HEK293 (cell line): ENCODE measurements at regions not wholly inside any gene's neighbourhood (a gene's known extent, or its start where the extent isn't known, plus 50 kb on each side); places are given as distances from the start of the nearest gene placed in this dataset.

Experiments used
- ATF2 ChIP-seq: fragments of 450-650 bp; formaldehyde crosslinking; IDR thresholded peaks from 2 replicates; pipeline ENCODE4 v1.5.1; 2016; ENCODE audit warnings: missing biosample characterization, missing genetic modification characterization, low read depth
- PATZ1 ChIP-seq: fragments of 450-650 bp; formaldehyde crosslinking; IDR thresholded peaks from 2 replicates; pipeline ENCODE4 v1.5.1; 2016; ENCODE audit warnings: missing biosample characterization, missing genetic modification characterization
- PRDM4 ChIP-seq: fragments of 450-650 bp; formaldehyde crosslinking; IDR thresholded peaks from 2 replicates; pipeline ENCODE4 v1.5.1; 2017; ENCODE audit warnings: missing biosample characterization, missing genetic modification characterization
- SCRT1 ChIP-seq: fragments of 450-650 bp; formaldehyde crosslinking; IDR thresholded peaks from 2 replicates; pipeline ENCODE4 v1.5.1; 2016; ENCODE audit warnings: missing biosample characterization, missing genetic modification characterization, borderline replicate concordance
- SP2 ChIP-seq: fragments of 450-650 bp; formaldehyde crosslinking; IDR thresholded peaks from 2 replicates; pipeline ENCODE4 v1.5.1; 2016; ENCODE audit warnings: missing biosample characterization, missing genetic modification characterization
- SP7 ChIP-seq: fragments of 450-650 bp; formaldehyde crosslinking; IDR thresholded peaks from 2 replicates; pipeline ENCODE4 v1.5.1; 2016; ENCODE audit warnings: missing biosample characterization, missing genetic modification characterization
- TSHZ1 ChIP-seq: fragments of 450-650 bp; formaldehyde crosslinking; IDR thresholded peaks from 2 replicates; pipeline ENCODE4 v1.5.1; 2016; ENCODE audit warnings: missing biosample characterization, missing genetic modification characterization, borderline replicate concordance
- WT1 ChIP-seq: fragments of 450-650 bp; formaldehyde crosslinking; IDR thresholded peaks from 2 replicates; pipeline ENCODE4 v1.5.1; 2016; ENCODE audit warnings: missing biosample characterization, missing genetic modification characterization
- YY2 ChIP-seq: fragments of 450-650 bp; formaldehyde crosslinking; IDR thresholded peaks from 2 replicates; pipeline ENCODE4 v1.5.1; 2016; ENCODE audit warnings: missing biosample characterization, missing genetic modification characterization
- ZBTB21 ChIP-seq: fragments of 450-650 bp; formaldehyde crosslinking; IDR thresholded peaks from 2 replicates; pipeline ENCODE4 v1.5.1; 2017; ENCODE audit warnings: missing biosample characterization, missing genetic modification characterization
- ZNF133 ChIP-seq: fragments of 450-650 bp; formaldehyde crosslinking; IDR thresholded peaks from 2 replicates; pipeline ENCODE4 v1.5.1; 2016; ENCODE audit warnings: missing biosample characterization, missing genetic modification characterization
- ZNF157 ChIP-seq: fragments of 450-650 bp; formaldehyde crosslinking; IDR thresholded peaks from 2 replicates; pipeline ENCODE4 v1.5.1; 2016; ENCODE audit warnings: missing biosample characterization, missing genetic modification characterization
- ZNF16 ChIP-seq: fragments of 450-650 bp; formaldehyde crosslinking; IDR thresholded peaks from 2 replicates; pipeline ENCODE4 v1.5.1; 2016; ENCODE audit warnings: low read depth, missing biosample characterization, missing genetic modification characterization
- ZNF174 ChIP-seq: fragments of 450-650 bp; formaldehyde crosslinking; IDR thresholded peaks from 2 replicates; pipeline ENCODE4 v1.5.0; 2017; ENCODE audit warnings: missing biosample characterization, mild to moderate bottlenecking, missing genetic modification characterization
- ZNF274 ChIP-seq, 2 experiments: fragments of 200-500 bp in 1 of 2; fragments of 450-650 bp in 1 of 2; sonication (Bioruptor generic) in 1 of 2; formaldehyde crosslinking in 1 of 2; IDR thresholded peaks; 2 replicates each; pipeline versions ENCODE4 v1.5.1 to v1.6.1; 2014 to 2016; ENCODE audit warnings: borderline replicate concordance in 1 of 2, inconsistent platforms in 1 of 2, low read length in 1 of 2, missing biosample characterization in 1 of 2, missing genetic modification characterization in 1 of 2
- ZNF362 ChIP-seq: fragments of 450-650 bp; formaldehyde crosslinking; IDR thresholded peaks from 2 replicates; pipeline ENCODE4 v1.5.1; 2016; ENCODE audit warnings: missing biosample characterization, missing genetic modification characterization
- ZNF404 ChIP-seq: fragments of 450-650 bp; formaldehyde crosslinking; IDR thresholded peaks from 2 replicates; pipeline ENCODE4 v1.5.1; 2017; ENCODE audit warnings: missing biosample characterization, missing genetic modification characterization
- ZNF521 ChIP-seq: fragments of 450-650 bp; formaldehyde crosslinking; IDR thresholded peaks from 2 replicates; pipeline ENCODE4 v1.5.1; 2017; ENCODE audit warnings: missing biosample characterization, mild to moderate bottlenecking, missing genetic modification characterization
- ZNF560 ChIP-seq: fragments of 450-650 bp; formaldehyde crosslinking; IDR thresholded peaks from 2 replicates; pipeline ENCODE4 v1.5.1; 2017; ENCODE audit warnings: missing biosample characterization, missing genetic modification characterization, borderline replicate concordance
- ZNF645 ChIP-seq: fragments of 450-650 bp; formaldehyde crosslinking; IDR thresholded peaks from 2 replicates; pipeline ENCODE4; 2016; ENCODE audit warnings: missing biosample characterization, missing genetic modification characterization
- ZNF76 ChIP-seq: fragments of 450-650 bp; formaldehyde crosslinking; IDR thresholded peaks from 2 replicates; pipeline ENCODE4; 2016; ENCODE audit warnings: low read depth, missing biosample characterization, missing genetic modification characterization, borderline replicate concordance
- ZSCAN16 ChIP-seq: fragments of 450-650 bp; formaldehyde crosslinking; IDR thresholded peaks from 2 replicates; pipeline ENCODE4 v1.5.1; 2016; ENCODE audit warnings: missing biosample characterization, missing genetic modification characterization

GRCh38 chr10:89861584-89862301 lies 160.4 kb downstream of the KIF20B start (continued):
- TF ChIP-seq ZNF560 (no peak), ZSCAN16 (tag by site-specific recombination) (no peak), ZNF157 (tag by site-specific recombination) (no peak), ZNF274 (IDR thresholded peaks at IDR 0.05; ENCODE audit: low read length) (no peak), ZNF274 (tag by site-specific recombination; IDR thresholded peaks at IDR 0.05; ENCODE audit: borderline replicate concordance) (no peak), TSHZ1 (tag by site-specific recombination) (peak; percentile 72; the same call in 1 of the 2 replicates), ZBTB21 (no peak), YY2 (no peak), ZNF404 (tag by site-specific recombination) (no peak), ZNF362 (tag by site-specific recombination) (peak; percentile 94), ZNF521 (tag by site-specific recombination) (no peak), SCRT1 (tag by site-specific recombination) (no peak), PATZ1 (tag by site-specific recombination) (peak; percentile 69; the same call in 1 of the 2 replicates), ATF2 (no peak), ZNF133 (tag by site-specific recombination) (no peak), SP2 (tag by site-specific recombination) (no peak), SP7 (tag by site-specific recombination) (peak; percentile 98), PRDM4 (tag by site-specific recombination) (peak; percentile 58; the same call in 1 of the 2 replicates), ZNF174 (tag by site-specific recombination) (no peak), ZNF645 (tag by site-specific recombination) (no peak), ZNF16 (tag by site-specific recombination) (no peak), ZNF76 (peak; percentile 48), WT1 (tag by site-specific recombination) (peak; percentile 93)
